HG03378 (cell line): ENCODE measurements at regions not wholly inside any gene's neighbourhood (a gene's known extent, or its start where the extent isn't known, plus 50 kb on each side); places are given as distances from the start of the nearest gene placed in this dataset.
"Not testable (repeated sequence)": the region's sequence is repeated elsewhere in the genome, so short reads cannot be mapped to it uniquely, and the experiment has no call there.

Experiments used
- ATAC-seq: cut with Tn5 transposase; IDR thresholded peaks from one replicate; pipeline ENCODE4 v1.9.1; 2021; ENCODE audit warnings: mild to moderate bottlenecking, moderate library complexity; ENCODE audit not compliant: unreplicated experiment

DNA sequence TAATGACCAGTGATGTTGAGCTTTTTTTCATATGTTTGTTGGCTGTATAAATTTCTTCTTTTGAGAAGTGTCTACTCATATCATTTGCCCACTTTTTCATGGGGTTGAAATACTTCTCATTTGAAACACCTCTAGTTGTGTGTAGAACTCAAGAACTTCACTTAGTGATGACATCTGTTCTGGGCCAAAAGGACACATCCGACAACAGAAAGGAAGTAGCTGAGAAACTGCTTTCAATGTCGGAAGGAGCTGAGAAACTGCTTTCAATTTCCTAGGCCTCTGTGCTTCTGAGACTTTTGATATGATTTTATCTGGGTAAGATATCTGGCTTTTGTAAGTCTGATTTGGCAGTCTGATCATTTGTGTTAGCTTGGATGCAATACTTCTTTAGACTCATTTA lies 635.3 kb downstream of the TMTC2 start:
- ATAC-seq, result no peak

DNA sequence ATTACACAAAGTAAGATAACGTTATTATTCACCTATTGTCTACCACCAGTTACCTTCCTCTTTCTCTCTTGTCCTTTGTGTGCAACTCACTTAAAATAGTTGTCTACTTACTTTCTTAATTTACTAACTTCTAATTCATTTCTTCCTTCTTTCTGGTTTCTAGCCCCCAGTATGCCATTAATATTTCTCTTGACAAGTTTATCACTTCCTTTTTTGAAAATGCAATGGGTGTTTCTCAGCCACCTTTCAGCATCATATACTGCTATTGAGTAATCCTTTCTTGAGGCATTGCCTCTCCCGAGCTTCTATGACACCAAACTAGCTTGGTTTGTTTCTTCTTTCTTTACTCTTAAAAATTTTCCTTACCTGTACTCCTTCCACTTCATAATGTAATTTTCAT lies 633.6 kb downstream of the TMTC2 start:
- no peak for ATAC-seq

DNA sequence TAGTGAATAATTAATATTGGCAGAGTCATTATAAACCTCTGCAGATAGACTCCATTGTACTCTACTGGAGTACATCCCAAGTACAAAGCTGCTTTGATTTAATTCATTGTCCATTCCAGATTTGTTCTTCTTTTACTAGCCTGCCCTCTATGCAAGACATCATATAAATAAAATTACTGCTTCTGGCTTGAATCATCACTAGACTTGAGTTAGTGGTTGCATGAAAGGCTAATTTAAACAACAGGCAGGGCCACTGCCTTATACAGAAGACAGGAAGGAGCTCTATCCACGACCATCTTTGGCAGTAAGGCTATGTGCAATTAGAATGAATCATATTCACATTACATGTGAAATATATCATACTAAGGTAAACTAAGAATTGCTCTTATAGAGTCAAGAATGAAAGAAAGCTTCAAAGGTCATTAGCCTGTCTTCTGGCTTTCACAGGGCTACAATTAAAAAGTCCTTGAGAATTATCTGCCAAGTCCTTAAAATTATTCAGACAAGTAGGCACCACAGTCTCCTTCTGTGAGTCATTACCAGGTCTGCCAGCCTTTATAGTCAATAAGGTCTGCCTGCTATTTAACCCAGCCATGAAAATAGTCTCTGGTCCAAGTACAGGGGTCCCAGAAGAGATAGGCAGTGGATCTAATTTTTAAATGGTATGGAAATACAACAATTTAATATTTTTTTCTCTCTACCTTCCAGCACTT lies 631.8 kb downstream of the TMTC2 start:
- no peak for ATAC-seq

DNA sequence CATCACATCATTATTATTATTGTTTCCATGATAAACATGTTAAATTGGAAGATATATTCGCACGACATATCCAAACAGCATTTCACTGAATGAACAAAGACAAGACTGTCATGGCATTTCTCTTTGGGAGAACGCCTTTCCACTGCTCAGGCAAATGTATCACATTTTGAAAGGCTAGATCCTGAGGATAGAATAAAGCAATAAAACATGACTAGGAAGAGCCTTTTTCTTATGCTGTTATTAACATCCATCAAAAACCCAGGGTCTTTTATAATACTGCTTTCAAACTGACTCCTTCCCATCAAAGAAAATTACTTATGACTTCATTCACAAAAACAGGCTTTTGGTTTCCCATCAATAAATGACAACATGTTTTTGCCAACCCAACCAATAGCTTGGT lies 630.9 kb downstream of the TMTC2 start:
- ATAC-seq, result no peak

DNA sequence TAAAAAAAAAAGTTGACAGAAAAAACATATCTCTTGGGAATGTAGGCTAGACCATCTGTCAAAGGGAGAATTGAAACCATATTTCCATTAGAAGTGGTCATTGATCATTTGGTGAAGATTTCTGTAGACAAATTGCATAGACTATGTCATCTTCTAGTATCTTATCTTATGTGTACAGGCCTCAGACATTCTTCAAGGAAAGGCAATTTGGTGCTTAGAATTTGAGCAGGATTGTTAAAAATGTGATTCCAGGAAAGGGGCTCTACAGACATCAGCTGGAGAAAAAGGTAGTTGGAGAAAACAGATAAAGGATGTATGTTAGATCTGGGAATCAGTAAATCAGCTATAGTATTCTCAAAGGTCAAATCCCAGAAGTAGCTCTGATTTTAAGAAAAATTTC lies 627.1 kb downstream of the TMTC2 start:
- ATAC-seq, result no peak

DNA sequence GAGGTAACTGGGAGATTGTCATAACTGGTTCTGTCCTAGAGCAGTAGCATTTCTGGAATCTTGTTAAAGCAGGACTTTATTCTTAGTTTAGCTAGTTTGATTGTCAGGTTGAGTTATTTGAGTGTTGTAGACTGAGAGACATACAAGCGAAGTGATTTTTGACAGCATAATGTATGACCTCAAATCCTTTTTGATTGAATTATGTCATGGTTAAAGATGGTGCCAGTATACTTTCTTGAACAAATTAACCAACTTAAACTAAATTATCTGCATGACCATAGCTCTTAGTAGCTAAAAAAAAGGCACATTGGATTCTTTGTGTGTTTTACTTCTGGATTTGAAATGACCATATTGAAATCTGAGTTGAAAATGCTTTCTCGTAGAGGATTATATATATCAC lies 626.6 kb downstream of the TMTC2 start:
- no peak for ATAC-seq

DNA sequence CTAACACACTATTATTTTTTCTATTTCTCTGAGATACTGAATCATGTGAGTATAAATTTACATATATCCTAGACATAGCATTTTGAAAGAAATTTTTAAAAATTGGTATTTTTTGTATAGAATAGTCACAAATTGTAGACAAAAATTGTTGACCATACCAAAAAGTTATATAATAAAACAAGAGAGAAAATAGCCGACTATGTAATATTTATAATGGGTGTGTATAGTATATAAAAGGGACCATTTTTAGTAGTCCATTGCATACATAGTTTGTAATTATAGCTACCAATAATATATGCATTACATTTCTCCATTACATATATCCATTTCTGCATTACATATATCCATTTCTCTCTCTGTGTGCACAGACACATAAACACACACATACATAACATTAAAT lies 590.2 kb downstream of the TMTC2 start:
- no peak for ATAC-seq

DNA sequence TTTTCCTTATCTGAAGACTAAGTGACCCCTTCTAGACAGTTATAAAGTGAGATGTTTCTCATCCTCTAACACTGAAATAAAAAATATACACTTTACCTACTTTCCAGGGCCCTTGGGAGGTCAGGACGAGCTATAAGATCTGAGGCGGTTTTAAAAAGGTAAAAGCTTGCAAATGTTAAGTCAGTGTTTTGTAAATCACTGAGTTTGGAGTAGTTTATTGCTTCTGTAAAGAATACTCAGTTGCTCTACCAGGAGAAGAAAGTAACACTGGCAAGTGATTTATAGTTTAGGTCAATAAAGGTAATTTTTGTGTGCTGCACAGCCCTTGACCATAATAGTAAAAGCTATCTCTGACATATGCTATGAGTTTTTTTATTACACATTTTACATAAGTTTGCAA lies 584.5 kb downstream of the TMTC2 start:
- ATAC-seq, result no peak

DNA sequence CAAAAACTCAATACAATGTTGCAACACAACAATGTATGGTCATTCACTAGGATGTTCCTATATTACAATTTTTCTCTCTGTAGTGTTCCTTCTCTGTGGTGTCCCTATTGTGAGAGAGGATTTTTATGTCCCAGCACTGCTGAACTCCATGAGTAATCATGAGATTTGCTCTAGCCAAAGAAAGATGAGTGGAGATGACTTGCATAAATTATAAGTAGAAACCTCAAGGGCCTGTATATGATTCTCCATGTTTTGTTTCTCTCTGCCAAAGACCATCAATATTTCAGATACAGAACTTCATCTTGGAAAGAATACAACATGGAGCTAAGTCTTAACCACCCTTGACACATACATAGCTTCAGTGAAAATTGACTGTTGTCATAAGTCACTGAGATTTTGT lies 579.1 kb downstream of the TMTC2 start:
- no peak for ATAC-seq

DNA sequence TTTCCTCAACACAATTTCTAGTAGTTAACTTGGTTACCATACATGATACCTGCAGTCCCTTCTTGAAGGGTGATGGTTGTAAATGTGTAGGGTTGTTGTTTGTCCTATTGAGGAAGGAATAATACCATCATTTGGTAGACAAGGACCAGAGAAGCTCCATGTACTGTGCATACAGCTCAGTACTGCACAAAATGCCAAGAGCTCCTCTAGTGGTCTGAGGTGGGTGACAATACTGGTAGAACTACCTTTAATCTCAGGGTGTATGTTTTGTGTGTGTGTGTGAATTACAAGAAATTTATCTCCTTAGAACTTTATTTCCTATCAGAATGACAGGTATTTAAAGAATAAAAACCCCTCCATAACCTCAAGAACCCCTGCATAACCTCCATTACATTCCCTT lies 575.3 kb downstream of the TMTC2 start:
- ATAC-seq, result no peak

DNA sequence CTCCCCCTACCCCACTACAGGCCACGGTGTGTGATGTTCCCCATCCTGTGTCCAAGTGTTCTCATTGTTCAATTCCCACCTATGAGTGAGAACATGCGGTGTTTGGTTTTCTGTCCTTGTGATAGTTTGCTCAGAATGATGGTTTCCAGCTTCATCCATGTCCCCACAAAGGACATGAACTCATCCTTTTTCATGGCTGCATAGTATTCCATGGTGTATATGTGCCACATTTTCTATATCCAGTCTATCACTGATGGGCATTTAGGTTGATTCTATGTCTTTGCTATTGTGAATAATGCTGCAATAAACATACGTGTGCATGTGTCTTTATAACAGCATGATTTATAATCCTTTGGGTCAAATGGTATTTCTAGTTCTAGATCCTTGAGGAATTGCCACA lies 573.4 kb downstream of the TMTC2 start:
- not testable (repeated sequence) for ATAC-seq

DNA sequence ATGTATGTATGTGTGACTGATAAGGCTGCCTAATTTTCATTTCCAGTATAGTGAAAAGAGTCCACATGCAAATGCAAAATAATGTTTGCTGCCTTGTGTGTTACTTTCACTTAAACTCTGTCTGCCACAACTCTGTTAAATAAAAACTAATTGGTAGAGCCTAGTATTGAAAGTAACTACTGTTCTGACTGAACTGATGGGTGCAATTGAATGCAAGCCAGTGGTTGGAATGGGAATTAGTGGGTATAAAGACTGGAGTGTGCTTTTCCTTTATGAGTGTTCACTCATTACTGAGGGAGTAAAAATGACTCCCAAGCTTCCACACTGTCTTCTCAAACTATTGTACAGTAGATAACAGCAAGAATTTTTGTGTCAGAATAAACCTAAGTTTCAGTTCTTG lies 571.0 kb downstream of the TMTC2 start:
- no peak for ATAC-seq

DNA sequence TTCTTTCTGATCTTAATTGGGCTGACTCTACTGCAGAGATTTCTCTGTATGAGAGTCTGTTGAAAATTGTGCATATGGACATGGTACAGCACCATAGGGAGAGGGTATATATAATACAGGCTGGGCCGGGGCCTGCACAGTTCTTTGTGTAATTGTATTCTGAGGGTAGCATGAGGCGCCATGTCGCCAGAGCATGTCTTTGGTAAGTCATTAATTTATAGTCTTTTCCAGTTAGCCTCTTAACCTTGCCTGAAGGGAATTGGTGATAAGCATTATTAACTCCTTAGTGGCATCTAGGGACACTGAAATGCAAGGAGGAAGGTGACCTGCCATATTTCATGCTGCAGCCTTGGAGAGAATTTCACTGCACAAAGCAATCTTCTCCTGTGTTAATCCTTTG lies 569.9 kb downstream of the TMTC2 start:
- ATAC-seq, result no peak

DNA sequence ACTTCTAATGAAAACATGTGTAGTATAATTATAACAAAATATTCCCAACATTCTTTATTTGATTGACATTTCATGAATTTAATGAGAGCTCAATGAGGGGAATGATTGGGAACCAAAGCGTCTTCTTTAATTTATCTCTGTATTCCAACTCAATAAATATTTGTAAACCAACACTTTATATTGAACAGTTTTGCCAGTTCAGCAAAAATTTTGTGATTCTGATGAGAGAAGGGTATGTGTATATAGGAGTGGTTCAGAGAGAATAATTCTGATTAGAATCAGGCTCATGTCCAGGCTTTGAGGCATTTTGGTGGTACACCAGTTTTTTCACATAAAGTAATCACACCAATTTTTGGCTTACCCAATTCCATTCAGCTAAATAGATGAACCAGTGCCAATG lies 564.2 kb downstream of the TMTC2 start:
- ATAC-seq, result no peak

DNA sequence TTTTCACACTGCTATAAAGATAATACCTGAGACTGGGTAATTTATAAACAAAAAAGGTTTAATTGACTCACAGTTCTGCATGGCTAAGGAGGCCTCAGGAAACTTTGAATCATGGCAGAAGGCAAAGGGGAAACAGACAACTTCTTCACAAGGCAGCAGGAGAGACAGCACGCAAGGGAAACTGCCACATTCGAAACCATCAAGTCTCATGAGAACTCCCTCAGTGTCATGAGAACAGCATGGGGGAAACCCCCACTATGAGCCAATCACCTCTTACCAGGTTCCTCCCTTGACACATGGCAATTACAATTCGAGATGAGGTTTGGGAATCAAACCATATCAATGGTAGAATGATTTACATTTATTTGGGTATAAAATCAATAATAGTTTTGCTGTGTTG lies 558.5 kb downstream of the TMTC2 start:
- ATAC-seq, result no peak

DNA sequence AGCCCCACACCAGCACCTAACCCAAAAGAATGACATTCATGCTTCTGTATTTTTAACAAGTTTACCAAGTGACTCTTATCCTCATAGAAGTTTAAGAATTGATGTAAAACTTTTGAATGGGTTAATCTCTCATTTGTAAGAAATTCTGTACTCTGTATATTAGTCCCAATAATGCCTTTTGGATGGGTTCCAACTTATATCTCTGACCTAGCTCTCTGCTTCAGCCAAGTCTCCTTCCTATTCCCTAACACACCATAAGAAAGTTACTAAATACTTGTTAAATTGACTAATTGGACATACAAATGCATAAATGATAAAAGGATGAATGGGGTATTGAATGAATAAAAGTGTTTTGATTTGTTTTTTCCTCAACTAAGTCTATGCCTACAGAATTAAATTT lies 557.3 kb downstream of the TMTC2 start:
- no peak for ATAC-seq

DNA sequence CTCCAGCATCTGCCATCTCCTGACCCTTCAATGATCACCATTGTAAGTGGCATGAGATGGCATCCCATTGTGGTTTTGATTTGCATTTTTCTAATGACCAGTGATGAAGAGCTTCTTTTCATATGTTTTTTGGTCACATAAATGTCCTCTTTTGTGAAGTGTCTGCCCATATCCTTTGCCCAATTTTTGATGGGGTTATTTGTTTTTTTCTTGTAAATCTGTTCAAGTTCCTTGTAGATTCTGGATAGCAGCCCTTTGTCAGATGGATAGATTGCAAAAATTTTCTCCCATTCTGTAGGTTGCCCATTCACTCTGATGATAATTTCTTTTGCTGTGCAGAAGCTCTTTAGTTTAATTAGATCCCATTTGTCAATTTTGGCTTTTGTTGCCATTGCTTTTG lies 547.3 kb downstream of the TMTC2 start:
- ATAC-seq, result not testable (repeated sequence)

DNA sequence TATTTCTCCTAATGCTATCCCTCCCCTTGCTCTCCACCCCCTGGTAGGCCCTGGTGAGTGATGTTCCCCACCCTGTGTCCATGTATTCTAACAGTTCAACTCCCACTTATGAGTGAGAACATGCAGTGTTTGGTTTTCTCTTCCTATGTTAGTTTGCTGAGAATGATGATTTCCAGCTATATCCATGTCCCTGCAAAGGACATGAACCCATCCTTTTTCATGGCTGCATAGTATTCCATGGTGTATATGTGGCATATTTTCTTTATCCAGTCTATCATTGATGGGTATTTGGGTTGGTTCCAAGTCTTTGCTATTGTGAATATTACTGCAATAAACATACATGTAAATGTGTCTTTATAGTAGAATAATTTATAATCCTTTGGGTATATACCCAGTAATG lies 540.3 kb downstream of the TMTC2 start:
- not testable (repeated sequence) for ATAC-seq

DNA sequence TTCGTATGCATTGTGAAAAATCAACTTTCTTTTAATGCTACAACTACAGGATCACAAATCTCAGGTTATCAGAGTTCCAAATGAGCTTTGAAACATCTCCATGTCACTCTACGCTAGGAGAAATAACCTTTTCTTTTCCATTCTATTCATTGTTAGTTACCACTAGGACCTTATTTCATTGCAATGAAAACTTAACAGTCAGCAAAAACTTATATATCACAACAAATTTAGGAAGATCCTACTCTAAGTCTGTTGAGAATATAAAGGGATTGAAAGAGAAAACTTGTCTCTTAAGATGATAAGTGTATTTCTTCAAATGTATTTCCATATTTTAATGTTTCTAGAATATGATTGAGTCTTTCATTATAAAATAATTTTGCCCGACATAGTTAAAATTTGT lies 539.1 kb downstream of the TMTC2 start:
- ATAC-seq, result no peak

DNA sequence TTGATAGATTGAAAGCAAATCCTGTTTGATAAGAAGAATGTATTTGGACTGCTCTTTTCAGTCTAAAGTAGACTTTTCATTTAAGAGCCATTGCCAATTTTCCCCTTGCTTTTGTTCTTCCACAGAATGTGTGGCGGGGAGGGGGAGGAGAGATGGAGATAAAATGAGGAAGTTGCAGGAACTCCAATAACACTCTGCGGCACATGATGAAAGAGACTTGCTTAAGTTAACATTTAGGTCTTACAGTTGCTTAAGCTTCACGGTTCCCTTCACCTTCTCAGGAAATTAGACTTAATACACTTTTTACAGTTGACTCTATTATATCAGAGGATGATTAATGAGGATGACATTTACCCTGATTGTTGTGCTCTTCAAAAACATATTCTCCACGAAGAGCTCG lies 537.3 kb downstream of the TMTC2 start:
- ATAC-seq, result no peak

DNA sequence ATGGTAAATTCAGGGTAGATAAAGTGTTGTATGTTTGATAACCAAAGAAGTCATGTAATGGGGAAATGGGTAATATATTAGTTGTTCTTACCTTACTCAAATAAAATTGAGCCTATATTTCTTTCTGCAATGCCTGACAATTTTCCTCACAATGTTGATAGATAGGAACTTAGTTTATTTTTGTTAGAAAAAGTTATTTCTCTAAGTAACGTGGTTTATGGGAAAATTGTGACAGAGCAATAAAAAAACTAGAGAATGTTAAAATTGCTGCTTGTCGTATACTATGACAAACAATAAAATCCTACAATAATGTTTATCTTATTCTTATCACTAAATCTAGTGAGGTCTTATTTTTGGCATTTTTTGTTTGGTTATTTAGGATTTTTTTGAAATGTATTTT lies 534.1 kb downstream of the TMTC2 start:
- no peak for ATAC-seq

DNA sequence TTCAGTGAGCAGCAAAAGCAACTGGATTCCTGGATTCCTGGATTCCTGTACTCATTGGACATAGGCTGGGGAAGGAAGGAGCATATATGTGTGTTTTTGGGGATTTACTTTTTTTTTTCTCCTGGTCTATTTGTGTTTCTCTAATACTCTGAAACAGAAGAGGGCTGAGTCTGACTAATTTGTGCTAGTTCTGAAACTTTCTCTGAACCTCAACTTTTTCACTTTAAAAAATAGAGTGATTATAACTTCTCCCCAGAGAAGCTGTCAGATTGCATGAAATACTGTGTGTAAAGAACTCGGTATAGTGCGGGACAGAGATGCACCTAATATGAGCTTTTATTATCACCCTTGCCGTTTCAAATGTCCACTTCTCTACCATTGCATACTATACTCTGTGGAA lies 529.5 kb downstream of the TMTC2 start:
- no peak for ATAC-seq

DNA sequence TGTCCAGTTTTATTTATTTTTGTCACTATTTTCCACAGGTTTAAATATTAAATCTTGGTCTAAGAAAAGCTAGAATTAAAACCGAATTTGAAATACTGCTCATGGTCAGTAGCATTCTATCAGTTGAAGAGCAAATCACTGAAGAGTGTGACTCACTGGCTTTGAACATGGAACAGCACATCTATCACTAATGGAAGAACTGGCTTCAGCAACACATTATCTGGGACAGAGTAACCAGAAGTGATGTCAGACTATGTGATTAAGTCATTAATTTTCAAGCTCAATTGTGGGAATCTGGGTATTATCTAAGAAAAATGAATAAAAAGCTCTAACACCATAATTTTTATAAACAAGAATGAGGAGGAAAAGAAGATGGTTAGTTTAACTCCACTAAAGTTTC lies 527.5 kb downstream of the TMTC2 start:
- ATAC-seq, result no peak
